Esophagus muscularis mucosa (tissue), 3 donors: ENCODE measurements at regions not wholly inside any gene's neighbourhood (a gene's known extent, or its start where the extent isn't known, plus 50 kb on each side); places are given as distances from the start of the nearest gene placed in this dataset.

Experiments
- POLR2AphosphoS5 ChIP-seq, 2 donors: sonication (generic); formaldehyde crosslinking; IDR thresholded peaks; one replicate each; pipeline ENCODE4 v1.6.1; 2017; ENCODE audit warnings: antibody characterized with exemption in 2 of 2
- TF ChIP-seq, protein P1 (sequence below), 3 experiments: fragments of 200-600 bp in 2 of 3; fragments of 450-650 bp in 1 of 3; sonication (generic) in 2 of 3; IDR thresholded peaks; one replicate each; pipeline ENCODE4 v1.5.1; 2017 to 2019; ENCODE audit warnings: antibody characterized with exemption in 3 of 3, mild to moderate bottlenecking in 2 of 3, moderate library complexity in 1 of 3

GRCh38 chr14:62436261-62436660, 609.0 kb downstream of the KCNH5 start:
- no peak for TF ChIP-seq POLR2AphosphoS5 (IDR thresholded peaks at IDR 0.05)
- TF ChIP-seq, protein P1, sequence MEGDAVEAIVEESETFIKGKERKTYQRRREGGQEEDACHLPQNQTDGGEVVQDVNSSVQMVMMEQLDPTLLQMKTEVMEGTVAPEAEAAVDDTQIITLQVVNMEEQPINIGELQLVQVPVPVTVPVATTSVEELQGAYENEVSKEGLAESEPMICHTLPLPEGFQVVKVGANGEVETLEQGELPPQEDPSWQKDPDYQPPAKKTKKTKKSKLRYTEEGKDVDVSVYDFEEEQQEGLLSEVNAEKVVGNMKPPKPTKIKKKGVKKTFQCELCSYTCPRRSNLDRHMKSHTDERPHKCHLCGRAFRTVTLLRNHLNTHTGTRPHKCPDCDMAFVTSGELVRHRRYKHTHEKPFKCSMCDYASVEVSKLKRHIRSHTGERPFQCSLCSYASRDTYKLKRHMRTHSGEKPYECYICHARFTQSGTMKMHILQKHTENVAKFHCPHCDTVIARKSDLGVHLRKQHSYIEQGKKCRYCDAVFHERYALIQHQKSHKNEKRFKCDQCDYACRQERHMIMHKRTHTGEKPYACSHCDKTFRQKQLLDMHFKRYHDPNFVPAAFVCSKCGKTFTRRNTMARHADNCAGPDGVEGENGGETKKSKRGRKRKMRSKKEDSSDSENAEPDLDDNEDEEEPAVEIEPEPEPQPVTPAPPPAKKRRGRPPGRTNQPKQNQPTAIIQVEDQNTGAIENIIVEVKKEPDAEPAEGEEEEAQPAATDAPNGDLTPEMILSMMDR (IDR thresholded peaks at IDR 0.05): no peak
